Hippocampal formation (tissue), 2 donors: ENCODE measurements at regions not wholly inside any gene's neighbourhood (a gene's known extent, or its start where the extent isn't known, plus 50 kb on each side); places are given as distances from the start of the nearest gene placed in this dataset.
"Not testable (repeated sequence)": the region's sequence is repeated elsewhere in the genome, so short reads cannot be mapped to it uniquely, and the experiment has no call there.

Experiments
- DNase-seq, 2 donors: peaks; one replicate each; lab custom pipeline; 2025; lab: John Stamatoyannopoulos, UW

- DNase-seq, result not testable (repeated sequence)
Measured at GRCh38 chr7:131679071-131679470, 122.6 kb upstream of the PODXL start.

- DNase-seq, result not testable (repeated sequence)
Measured at GRCh38 chr7:131676850-131677249, 120.4 kb upstream of the PODXL start.

- no peak for DNase-seq
Measured at GRCh38 chr7:131674131-131674530, 117.7 kb upstream of the PODXL start.

GRCh38 chr7:131673576-131673975 is 117.1 kb upstream of the PODXL start:
- DNase-seq, result no peak

GRCh38 chr7:131670406-131670805 is 114.0 kb upstream of the PODXL start:
- no peak for DNase-seq

GRCh38 chr7:131667699-131668098 is 111.3 kb upstream of the PODXL start:
- no peak for DNase-seq

- no peak for DNase-seq
Measured at GRCh38 chr7:131665021-131665420, 108.6 kb upstream of the PODXL start.

- DNase-seq, result no peak
Measured at GRCh38 chr7:131664570-131664969, 108.1 kb upstream of the PODXL start.

GRCh38 chr7:131662301-131662873 is 106.0 kb upstream of the PODXL start:
- DNase-seq, result not testable (repeated sequence)

- no peak for DNase-seq
Measured at GRCh38 chr7:131657881-131658280, 101.5 kb upstream of the PODXL start.

GRCh38 chr7:131656980-131657723 is 100.7 kb upstream of the PODXL start:
- no peak for DNase-seq

GRCh38 chr7:131655866-131656265 is 99.4 kb upstream of the PODXL start:
- DNase-seq, result no peak

- DNase-seq, result no peak
Measured at GRCh38 chr7:131655447-131655846, 99.0 kb upstream of the PODXL start.

- DNase-seq, result peak; percentile 11 to 65
Measured at GRCh38 chr7:131654668-131655326, 98.4 kb upstream of the PODXL start.

GRCh38 chr7:131654249-131654558 is 97.8 kb upstream of the PODXL start:
- DNase-seq, result no peak

GRCh38 chr7:131653418-131654248 is 97.2 kb upstream of the PODXL start:
- DNase-seq, result no peak

GRCh38 chr7:131652934-131653333 is 96.5 kb upstream of the PODXL start:
- no peak for DNase-seq

- DNase-seq, result no peak
Measured at GRCh38 chr7:131652194-131652593, 95.8 kb upstream of the PODXL start.

- no peak for DNase-seq
Measured at GRCh38 chr7:131649879-131650278, 93.5 kb upstream of the PODXL start.

GRCh38 chr7:131649003-131649541 is 92.6 kb upstream of the PODXL start:
- DNase-seq, result no peak

GRCh38 chr7:131648491-131648890 is 92.1 kb upstream of the PODXL start:
- no peak for DNase-seq

GRCh38 chr7:131646203-131646602 is 89.8 kb upstream of the PODXL start:
- DNase-seq, result no peak
